DND-41 (cell line): ENCODE measurements at regions not wholly inside any gene's neighbourhood (a gene's known extent, or its start where the extent isn't known, plus 50 kb on each side); places are given as distances from the start of the nearest gene placed in this dataset.
A peak's percentile ranks its signal among the peaks of the same experiment; 100 is the strongest.

Source experiments
- CTCF ChIP-seq: IDR thresholded peaks from 2 replicates; pipeline ENCODE4 v1.5.1; 2012; ENCODE audit warnings: borderline replicate concordance, low read length, moderate library complexity, mild to moderate bottlenecking; ENCODE audit not compliant: poor library complexity, severe bottlenecking; ENCODE audit errors: extremely low read depth
- EZH2 ChIP-seq: IDR thresholded peaks from 3 replicates; pipeline ENCODE4 v1.6.1; 2012; ENCODE audit warnings: borderline replicate concordance, low read depth, mild to moderate bottlenecking, moderate library complexity, low read length, inconsistent platforms; ENCODE audit not compliant: severe bottlenecking

- TF ChIP-seq CTCF (peak; percentile 80), EZH2 (no peak)
Observed at GRCh38 chr2:43127208-43127940, 99.0 kb downstream of the ZFP36L2 start.
